ENCODE measurements at regions not wholly inside any gene's neighbourhood (a gene's known extent, or its start where the extent isn't known, plus 50 kb on each side); places are given as distances from the start of the nearest gene placed in this dataset.

DNA sequence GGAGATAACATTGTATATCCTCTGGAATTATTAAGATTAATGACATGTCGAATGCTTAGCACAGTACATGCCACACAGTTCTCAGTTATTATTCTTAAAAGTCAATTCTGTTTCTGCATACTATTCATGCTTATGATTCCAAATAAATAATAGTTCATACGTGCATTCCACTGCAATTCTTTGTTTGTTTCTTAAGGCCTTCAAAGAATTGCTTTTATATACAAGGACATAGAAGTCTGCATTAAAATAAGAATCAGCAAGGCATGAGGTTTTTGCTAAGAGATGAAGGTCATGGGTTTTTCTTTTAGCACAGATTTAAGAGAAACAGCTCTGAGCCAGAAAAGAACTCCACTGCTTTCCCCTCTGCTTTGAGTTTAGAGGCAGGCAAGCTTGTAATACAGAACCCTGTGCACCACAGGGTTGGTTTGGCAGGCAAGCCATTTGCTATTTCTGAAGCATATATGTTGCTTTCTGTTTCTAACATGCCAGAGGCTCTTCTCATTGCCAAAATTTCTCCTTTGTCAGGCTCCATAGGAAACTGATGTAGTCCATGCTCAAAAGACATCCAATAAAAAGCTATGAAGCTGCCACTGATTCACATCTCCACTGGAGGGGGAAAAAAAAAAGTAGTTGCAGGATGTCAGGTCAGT, 420.6 kb upstream of the TYRP1 start:
- TF ChIP-seq, protein P1, sequence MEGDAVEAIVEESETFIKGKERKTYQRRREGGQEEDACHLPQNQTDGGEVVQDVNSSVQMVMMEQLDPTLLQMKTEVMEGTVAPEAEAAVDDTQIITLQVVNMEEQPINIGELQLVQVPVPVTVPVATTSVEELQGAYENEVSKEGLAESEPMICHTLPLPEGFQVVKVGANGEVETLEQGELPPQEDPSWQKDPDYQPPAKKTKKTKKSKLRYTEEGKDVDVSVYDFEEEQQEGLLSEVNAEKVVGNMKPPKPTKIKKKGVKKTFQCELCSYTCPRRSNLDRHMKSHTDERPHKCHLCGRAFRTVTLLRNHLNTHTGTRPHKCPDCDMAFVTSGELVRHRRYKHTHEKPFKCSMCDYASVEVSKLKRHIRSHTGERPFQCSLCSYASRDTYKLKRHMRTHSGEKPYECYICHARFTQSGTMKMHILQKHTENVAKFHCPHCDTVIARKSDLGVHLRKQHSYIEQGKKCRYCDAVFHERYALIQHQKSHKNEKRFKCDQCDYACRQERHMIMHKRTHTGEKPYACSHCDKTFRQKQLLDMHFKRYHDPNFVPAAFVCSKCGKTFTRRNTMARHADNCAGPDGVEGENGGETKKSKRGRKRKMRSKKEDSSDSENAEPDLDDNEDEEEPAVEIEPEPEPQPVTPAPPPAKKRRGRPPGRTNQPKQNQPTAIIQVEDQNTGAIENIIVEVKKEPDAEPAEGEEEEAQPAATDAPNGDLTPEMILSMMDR (conservative IDR thresholded peaks at IDR 0.05; ENCODE audit: low read length), result no peak
- no peak for DNase-seq (ENCODE audit: low read depth)
- H3K4me3 ChIP-seq (ENCODE audit: low read length), result no peak overlapping the region

DNA sequence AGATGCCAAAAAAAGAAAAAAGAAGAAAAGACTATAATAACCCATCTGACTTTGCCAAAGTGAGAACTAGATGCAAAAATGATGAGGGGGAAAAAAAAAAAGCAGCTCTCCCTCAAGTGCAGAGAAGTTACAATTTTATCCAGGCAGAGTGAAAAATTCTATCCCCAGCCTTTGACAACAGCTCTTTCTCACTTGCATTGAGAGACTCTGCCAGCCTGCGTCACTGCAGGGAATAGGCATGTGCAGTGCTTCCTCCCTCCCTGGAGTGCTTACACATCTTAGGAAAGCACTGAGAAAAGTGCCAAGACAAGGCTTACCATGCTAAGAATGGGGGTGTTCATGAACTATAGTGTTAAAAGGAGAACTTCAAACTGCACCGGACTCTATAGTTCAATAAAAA, 418.6 kb upstream of the TYRP1 start:
- H3K4me3 ChIP-seq (ENCODE audit: low read length), result no peak overlapping the region
- TF ChIP-seq, protein P1 (conservative IDR thresholded peaks at IDR 0.05; ENCODE audit: low read length), result no peak
- no peak for DNase-seq (ENCODE audit: low read depth)

DNA sequence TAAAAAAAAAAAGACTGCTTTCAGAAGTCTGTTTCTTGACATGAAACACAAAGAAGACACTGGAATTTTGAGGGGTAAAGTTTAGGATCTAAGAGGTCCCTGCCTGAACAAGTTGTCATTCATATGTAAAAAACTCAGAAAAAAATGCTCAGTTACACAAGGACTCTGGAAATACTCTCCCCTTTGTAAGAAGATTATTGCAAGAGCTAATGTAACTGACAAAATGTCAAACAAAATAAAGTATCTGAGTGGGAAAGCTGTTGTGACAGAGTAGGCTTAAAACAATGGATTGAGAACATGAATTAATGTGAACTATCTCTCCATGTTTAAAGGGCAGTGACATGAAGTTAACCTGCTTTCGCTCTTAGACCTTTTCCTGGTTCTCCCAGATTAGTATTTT, 416.7 kb upstream of the TYRP1 start:
- no peak for DNase-seq (ENCODE audit: low read depth)
- TF ChIP-seq, protein P1 (conservative IDR thresholded peaks at IDR 0.05; ENCODE audit: low read length), result no peak
- no peak overlapping the region for H3K4me3 ChIP-seq (ENCODE audit: low read length)

DNA sequence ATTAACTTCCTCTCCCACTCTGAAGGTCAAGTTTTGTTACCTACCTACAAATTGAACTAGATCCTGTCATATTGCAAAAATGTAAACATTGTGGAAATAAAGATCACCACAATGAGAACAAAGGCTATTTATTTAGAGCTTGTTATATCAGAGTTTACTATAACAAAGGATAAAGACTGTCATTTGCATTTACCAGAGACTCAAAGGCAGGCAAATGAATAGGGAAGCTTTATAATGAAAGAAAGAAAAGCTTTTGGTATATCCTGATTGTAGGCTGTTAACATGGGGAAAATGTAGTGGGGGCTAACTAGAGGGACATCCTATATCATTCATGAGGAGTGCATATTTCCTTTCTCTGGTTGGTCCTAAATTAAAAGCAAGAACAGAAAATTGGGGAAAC, 403.5 kb upstream of the TYRP1 start:
- DNase-seq (ENCODE audit: low read depth), result no peak

DNA sequence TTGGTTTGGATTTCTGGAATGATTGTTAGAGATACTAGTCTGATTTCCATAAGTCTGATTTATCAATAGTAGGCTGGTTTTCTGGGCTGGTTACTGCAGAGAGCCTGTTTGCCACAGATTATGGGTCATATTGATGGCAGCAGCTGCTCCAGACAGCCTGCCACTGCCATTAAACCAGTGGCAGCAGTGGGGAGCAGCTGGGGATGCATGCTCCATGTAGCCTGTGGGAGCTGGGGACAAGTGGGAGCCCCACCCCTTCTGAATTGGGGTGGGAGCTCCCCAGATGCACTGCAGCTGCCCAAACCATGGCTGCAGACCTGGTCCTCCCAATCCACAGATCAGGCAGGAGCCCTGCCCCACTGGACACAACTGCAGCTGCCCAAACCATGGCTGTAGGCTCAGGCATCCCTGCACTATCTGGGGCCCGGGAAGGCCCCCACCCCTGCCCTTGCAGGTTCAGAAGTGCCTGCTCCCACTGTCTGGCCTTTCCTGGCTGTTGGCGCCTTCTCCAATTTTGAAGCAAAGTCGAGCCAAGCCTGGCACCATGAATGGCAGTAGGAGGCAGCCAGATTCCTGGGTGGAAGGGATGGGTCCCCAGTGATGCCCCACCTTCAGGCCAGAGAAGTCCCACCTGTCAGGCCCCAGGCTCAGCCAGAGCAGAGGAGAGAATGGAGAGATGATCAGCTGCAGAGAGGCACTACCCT, 402.9 kb upstream of the TYRP1 start:
- DNase-seq (ENCODE audit: low read depth), result no peak
- TF ChIP-seq, protein P1 (conservative IDR thresholded peaks at IDR 0.05; ENCODE audit: low read length), result no peak
- no peak overlapping the region for H3K4me3 ChIP-seq (ENCODE audit: low read length)

More for the DNA sequence above, 403.5 kb upstream of the TYRP1 start:
- TF ChIP-seq, protein P1 (conservative IDR thresholded peaks at IDR 0.05; ENCODE audit: low read length), result no peak
- H3K4me3 ChIP-seq (ENCODE audit: low read length), result no peak overlapping the region

DNA sequence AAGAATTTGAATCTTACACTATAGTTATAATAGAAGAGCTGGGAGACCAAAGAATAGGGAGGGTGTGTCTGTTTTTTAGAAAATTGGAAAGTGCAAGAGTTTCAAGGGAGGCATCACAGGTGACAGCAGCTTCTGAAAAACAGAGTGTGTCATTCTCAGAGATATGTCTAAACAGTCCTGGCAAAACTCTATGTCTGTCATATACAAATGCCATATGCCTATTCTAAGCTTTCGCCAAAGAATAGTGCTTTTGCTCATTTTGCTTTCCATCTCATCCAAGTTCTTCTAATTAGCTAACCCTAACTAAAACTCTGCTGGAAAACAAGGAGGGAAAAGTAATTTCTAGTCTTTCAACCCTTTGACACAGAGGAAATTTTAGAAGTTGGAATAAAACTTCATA, 388.0 kb upstream of the TYRP1 start:
- DNase-seq (ENCODE audit: low read depth), result no peak
- TF ChIP-seq, protein P1 (conservative IDR thresholded peaks at IDR 0.05; ENCODE audit: low read length), result no peak

DNA sequence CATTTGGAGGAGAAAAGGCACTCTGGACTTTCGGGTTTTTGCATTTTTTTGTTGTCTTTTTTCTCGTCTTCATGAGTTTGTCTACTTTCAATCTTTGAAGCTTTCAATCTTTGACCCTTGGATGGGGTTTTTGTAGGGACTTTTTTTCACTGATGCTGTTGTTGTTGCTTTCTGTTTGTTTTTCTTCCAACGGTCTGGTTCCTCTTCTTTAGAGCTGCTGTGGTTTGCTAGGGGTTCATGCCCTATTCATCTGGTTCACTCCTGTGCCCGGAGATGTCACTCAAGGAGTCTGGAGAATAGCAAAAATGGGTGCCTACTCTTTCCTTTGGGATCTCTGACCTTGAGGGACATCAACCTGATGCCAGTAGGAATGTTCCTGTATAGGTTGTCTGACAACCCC, 378.6 kb upstream of the TYRP1 start:
- DNase-seq (ENCODE audit: low read depth), result no peak
- TF ChIP-seq, protein P1 (conservative IDR thresholded peaks at IDR 0.05; ENCODE audit: low read length), result no peak

More for the DNA sequence above, 388.0 kb upstream of the TYRP1 start:
- no peak overlapping the region for H3K4me3 ChIP-seq (ENCODE audit: low read length)

More for the DNA sequence above, 378.6 kb upstream of the TYRP1 start:
- no peak overlapping the region for H3K4me3 ChIP-seq (ENCODE audit: low read length)
